Keratinocyte (primary cell): ENCODE measurements at regions not wholly inside any gene's neighbourhood (a gene's known extent, or its start where the extent isn't known, plus 50 kb on each side); places are given as distances from the start of the nearest gene placed in this dataset.

ENCODE experiments used
- DNase-seq: peaks from one replicate; pipeline ENCODE4 v3.0.0-alpha.2; 2011; ENCODE audit warnings: low read depth, missing footprints, low spot score
- FAIRE-seq: peaks from 2 replicates; lab custom pipeline; 2011; peaks lifted over from hg19 to GRCh38; lab: Jason Lieb, UNC
- H2AFZ ChIP-seq: 2 replicates; pipeline ENCODE4 v1.6.0; 2012; ENCODE audit warnings: low read length, control low read depth, inconsistent platforms; ENCODE audit not compliant: control insufficient read depth
- H3K27ac ChIP-seq: 2 replicates; pipeline ENCODE4 v1.5.1; 2011; ENCODE audit warnings: low read length; ENCODE audit not compliant: control insufficient read depth, insufficient read depth
- H3K27me3 ChIP-seq: 3 replicates; pipeline ENCODE4 v1.6.0; 2011; ENCODE audit warnings: low read length; ENCODE audit not compliant: control insufficient read depth, insufficient read depth; ENCODE audit errors: extremely low read depth
- H3K36me3 ChIP-seq, 2 experiments: 2 replicates in 1 of 2; 3 replicates in 1 of 2; pipeline ENCODE4 v1.5.1; 2011; ENCODE audit warnings: low read length in 2 of 2, mild to moderate bottlenecking in 1 of 2; ENCODE audit not compliant: control insufficient read depth in 2 of 2, insufficient read depth in 2 of 2; ENCODE audit errors: extremely low read depth in 1 of 2
- H3K4me1 ChIP-seq: 3 replicates; pipeline ENCODE4 v1.5.1; 2011; ENCODE audit warnings: low read length; ENCODE audit not compliant: control insufficient read depth, insufficient read depth; ENCODE audit errors: extremely low read depth
- H3K4me2 ChIP-seq: 3 replicates; pipeline ENCODE4 v1.6.0; 2011; ENCODE audit warnings: low read depth, low read length; ENCODE audit not compliant: control insufficient read depth, insufficient read depth; ENCODE audit errors: extremely low read depth
- H3K4me3 ChIP-seq, 3 experiments: fragments of 200-600 bp in 1 of 3; sonication (generic) in 1 of 3; 2 replicates in 2 of 3; 3 replicates in 1 of 3; pipeline ENCODE4 v1.5.1; 2011 to 2016; ENCODE audit warnings: low read length in 3 of 3, mild to moderate bottlenecking in 3 of 3, control low read depth in 2 of 3, inconsistent platforms in 1 of 3, low read depth in 1 of 3, mixed read lengths in 1 of 3, mixed run types in 1 of 3, moderate library complexity in 1 of 3; ENCODE audit not compliant: control insufficient read depth in 2 of 3, insufficient read depth in 2 of 3; ENCODE audit errors: extremely low read depth in 1 of 3
- H3K79me2 ChIP-seq: 2 replicates; pipeline ENCODE4 v1.6.0; 2012; ENCODE audit warnings: low read length; ENCODE audit not compliant: control insufficient read depth, insufficient read depth
- H3K9ac ChIP-seq: 3 replicates; pipeline ENCODE4 v1.6.0; 2011; ENCODE audit warnings: low read length; ENCODE audit not compliant: control insufficient read depth, insufficient read depth; ENCODE audit errors: extremely low read depth
- H3K9me1 ChIP-seq: 3 replicates; pipeline ENCODE4 v1.6.0; 2011; ENCODE audit warnings: low read length; ENCODE audit not compliant: control insufficient read depth, insufficient read depth; ENCODE audit errors: extremely low read depth
- H3K9me3 ChIP-seq: 2 replicates; pipeline ENCODE4 v1.5.1; 2012; ENCODE audit warnings: low read depth, low read length; ENCODE audit not compliant: control insufficient read depth
- H4K20me1 ChIP-seq: 3 replicates; pipeline ENCODE4 v1.6.0; 2011; ENCODE audit warnings: low read length; ENCODE audit not compliant: control insufficient read depth, insufficient read depth; ENCODE audit errors: extremely low read depth
- EZH2 ChIP-seq: IDR thresholded peaks from one replicate; pipeline ENCODE4 v1.6.1; 2012; ENCODE audit warnings: inconsistent platforms, mild to moderate bottlenecking, low read length, moderate library complexity
- dilution Hi-C: fragments of 300-500 bp; cut with MboI; formaldehyde crosslinking; loops from one replicate; pipeline ENCODE4 v1.7.0; 2020; ENCODE audit warnings: low sequenced_read_pairs; ENCODE audit not compliant: extremely low pct_ligation_motif_present
- TF ChIP-seq, protein P1 (sequence below), 3 experiments: IDR thresholded peaks in 1 of 3; conservative IDR thresholded peaks in 1 of 3; optimal IDR thresholded peaks in 1 of 3; 2 replicates in 2 of 3; 3 replicates in 1 of 3; pipeline versions ENCODE3 to v1.5.1; 2011; ENCODE audit warnings: low read length in 3 of 3, mild to moderate bottlenecking in 3 of 3, moderate library complexity in 2 of 3, control low read depth in 1 of 3, inconsistent platforms in 1 of 3; ENCODE audit not compliant: insufficient read depth in 2 of 3; ENCODE audit errors: extremely low read depth in 1 of 3

DNA sequence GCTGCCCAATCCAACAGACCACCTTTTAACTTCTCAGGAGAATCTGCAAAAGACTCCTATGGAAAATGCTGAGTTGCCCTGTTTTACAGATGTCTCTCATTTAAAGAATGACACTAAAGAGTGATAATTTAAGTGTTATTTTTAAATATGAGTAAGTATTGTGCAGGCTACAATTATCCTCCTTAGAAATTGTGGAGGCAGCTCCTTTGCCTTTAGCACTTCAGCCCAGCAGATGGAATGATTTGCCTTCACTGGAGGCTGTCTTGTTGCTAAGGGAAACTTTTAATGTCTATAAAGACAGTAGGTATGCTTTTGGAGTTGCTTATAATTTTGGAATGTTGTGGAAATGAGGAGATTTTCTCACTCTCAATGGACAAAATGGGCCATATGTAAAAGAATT, 1345.5 kb downstream of the NCAM2 start:
- Histone ChIP-seq H3K79me2 (no peaks in the 10 kb centered on the region), H3K4me3 (no peak overlapping the region), H3K4me2 (no peak overlapping the region), H3K9me1 (no peaks in the 10 kb centered on the region), H3K27ac (no peak overlapping the region), H3K9me3 (no peaks in the 10 kb centered on the region), H3K27me3 (no peaks in the 10 kb centered on the region), H3K36me3 (no peaks in the 10 kb centered on the region), H4K20me1 (no peaks in the 10 kb centered on the region), H2AFZ (no peak overlapping the region), H3K4me1 (no peaks in the 10 kb centered on the region), H3K9ac (no peak overlapping the region)
- FAIRE-seq (no peak), DNase-seq (no peak)
- dilution Hi-C loops, result no loop called here
- TF ChIP-seq, protein P1, sequence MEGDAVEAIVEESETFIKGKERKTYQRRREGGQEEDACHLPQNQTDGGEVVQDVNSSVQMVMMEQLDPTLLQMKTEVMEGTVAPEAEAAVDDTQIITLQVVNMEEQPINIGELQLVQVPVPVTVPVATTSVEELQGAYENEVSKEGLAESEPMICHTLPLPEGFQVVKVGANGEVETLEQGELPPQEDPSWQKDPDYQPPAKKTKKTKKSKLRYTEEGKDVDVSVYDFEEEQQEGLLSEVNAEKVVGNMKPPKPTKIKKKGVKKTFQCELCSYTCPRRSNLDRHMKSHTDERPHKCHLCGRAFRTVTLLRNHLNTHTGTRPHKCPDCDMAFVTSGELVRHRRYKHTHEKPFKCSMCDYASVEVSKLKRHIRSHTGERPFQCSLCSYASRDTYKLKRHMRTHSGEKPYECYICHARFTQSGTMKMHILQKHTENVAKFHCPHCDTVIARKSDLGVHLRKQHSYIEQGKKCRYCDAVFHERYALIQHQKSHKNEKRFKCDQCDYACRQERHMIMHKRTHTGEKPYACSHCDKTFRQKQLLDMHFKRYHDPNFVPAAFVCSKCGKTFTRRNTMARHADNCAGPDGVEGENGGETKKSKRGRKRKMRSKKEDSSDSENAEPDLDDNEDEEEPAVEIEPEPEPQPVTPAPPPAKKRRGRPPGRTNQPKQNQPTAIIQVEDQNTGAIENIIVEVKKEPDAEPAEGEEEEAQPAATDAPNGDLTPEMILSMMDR (optimal IDR thresholded peaks at IDR 0.05 in 1 of 3, IDR thresholded peaks at IDR 0.05 in 1 of 3, conservative IDR thresholded peaks at IDR 0.05 in 1 of 3; ENCODE audit: extremely low read depth in 1 of 3, insufficient read depth in 2 of 3, low read length in 3 of 3), result no peak
- no peak for TF ChIP-seq EZH2

DNA sequence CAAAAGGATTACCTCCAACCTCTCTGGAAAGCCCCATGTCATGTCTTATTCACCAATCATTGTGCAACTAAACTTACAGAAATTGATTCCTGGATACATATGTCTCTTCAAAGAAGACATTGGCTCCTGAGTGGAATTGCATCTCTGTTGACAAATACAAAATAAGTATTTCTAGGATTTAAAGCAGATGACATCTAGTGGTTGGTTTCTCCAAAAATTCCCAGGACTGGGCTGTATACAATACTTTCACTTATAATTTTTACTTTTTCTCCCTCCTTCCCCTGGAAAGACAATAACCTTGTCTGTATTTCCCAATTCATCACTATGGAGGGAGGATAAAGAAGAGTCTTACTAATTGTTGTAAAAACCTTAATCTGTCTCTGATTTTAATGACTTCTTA, 1347.4 kb downstream of the NCAM2 start:
- Histone ChIP-seq H2AFZ (no peak overlapping the region), H3K9me3 (no peaks in the 10 kb centered on the region), H3K36me3 (no peaks in the 10 kb centered on the region), H4K20me1 (no peaks in the 10 kb centered on the region), H3K4me1 (no peaks in the 10 kb centered on the region), H3K79me2 (no peaks in the 10 kb centered on the region), H3K4me2 (no peak overlapping the region), H3K9ac (no peak overlapping the region), H3K27me3 (no peaks in the 10 kb centered on the region), H3K27ac (no peak overlapping the region), H3K9me1 (no peaks in the 10 kb centered on the region), H3K4me3 (no peak overlapping the region)
- dilution Hi-C loops, result no loop called here
- FAIRE-seq (no peak), DNase-seq (no peak)
- TF ChIP-seq, protein P1 (optimal IDR thresholded peaks at IDR 0.05 in 1 of 3, IDR thresholded peaks at IDR 0.05 in 1 of 3, conservative IDR thresholded peaks at IDR 0.05 in 1 of 3; ENCODE audit: extremely low read depth in 1 of 3, insufficient read depth in 2 of 3, low read length in 3 of 3), result no peak
- TF ChIP-seq EZH2, result no peak
